ENCODE measurements at regions not wholly inside any gene's neighbourhood (a gene's known extent, or its start where the extent isn't known, plus 50 kb on each side); places are given as distances from the start of the nearest gene placed in this dataset.
"Not testable (repeated sequence)": the region's sequence is repeated elsewhere in the genome, so short reads cannot be mapped to it uniquely, and the experiment has no call there.

GRCh38 chr13:31385540-31385939 lies 185.8 kb downstream of the B3GLCT start:
- ATAC-seq (no peak), DNase-seq (no peak)
- intact Hi-C loops (cut with DNase I) = no loop called here

DNA sequence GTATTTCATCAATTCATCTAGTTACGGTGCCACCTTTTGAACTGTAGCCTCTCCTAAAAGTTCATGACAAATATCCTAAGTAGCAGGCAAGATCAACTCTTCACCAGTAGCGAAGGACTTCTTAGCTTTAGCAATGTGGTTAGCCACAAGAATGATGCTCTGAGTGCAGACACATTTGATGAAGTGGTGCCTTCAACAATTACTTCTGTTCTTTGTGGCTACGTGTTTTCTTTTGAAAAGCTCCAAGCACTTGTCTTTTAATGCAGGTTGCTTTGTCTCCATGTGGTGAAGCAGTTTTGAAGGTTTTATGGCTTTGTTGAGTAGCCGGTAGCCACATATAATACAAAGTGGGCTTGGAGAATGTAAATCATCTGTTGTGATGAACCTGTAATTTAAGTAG lies 194.7 kb downstream of the B3GLCT start:
- ATAC-seq (no peak), DNase-seq (no peak)
- intact Hi-C loops (cut with DNase I) = no loop called here

DNA sequence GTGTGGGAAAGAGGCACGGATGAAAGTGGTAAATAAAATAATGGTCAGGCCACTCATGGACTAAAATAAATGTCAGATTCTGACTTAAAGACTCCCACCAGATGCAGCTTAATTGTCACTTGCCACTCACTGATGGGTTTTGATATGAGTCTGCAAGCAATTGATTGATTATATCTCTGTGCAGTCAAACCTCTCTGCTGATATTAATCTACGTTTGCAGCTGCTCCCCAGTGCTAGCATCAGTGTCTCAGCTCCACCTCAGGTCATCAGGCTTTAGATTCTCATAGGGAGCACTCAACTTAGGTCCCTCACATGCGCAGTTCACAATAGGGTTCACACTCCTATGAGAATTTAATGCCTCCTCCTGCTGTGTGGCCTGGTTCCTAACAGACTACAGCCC lies 195.3 kb downstream of the B3GLCT start:
- DNase-seq (no peak), ATAC-seq (no peak)
- intact Hi-C loops (cut with DNase I) = no loop called here

- no peak for ATAC-seq
- intact Hi-C loops (cut with DNase I) = no loop called here
- DNase-seq = no peak
Observed at GRCh38 chr13:31399690-31400089, 199.9 kb downstream of the B3GLCT start.

- ATAC-seq; DNase-seq; intact Hi-C loops (cut with DNase I): not testable (repeated sequence)
Observed at GRCh38 chr13:31403711-31404110, 203.9 kb downstream of the B3GLCT start.

DNA sequence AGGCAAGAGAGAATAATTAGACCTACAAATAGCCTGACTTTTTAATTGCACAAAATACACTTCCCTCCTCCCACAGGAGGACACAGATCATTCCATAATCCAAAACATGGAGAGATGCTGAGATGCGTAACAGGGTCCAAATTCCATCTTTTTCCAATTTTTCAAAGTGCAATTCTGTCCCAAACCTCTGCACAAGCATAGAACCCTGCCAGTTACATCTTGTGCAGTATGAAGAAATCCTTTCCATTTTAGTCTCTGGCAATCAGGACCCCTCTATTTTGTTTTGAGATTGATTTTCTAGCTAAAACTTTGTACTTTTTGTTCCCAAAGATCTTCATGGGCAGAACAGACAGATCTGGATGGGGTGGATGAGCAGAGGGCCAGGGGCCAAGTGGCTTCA lies 209.2 kb downstream of the B3GLCT start:
- no peak for ATAC-seq
- no peak for DNase-seq
- intact Hi-C loops (cut with DNase I) = no loop called here

DNA sequence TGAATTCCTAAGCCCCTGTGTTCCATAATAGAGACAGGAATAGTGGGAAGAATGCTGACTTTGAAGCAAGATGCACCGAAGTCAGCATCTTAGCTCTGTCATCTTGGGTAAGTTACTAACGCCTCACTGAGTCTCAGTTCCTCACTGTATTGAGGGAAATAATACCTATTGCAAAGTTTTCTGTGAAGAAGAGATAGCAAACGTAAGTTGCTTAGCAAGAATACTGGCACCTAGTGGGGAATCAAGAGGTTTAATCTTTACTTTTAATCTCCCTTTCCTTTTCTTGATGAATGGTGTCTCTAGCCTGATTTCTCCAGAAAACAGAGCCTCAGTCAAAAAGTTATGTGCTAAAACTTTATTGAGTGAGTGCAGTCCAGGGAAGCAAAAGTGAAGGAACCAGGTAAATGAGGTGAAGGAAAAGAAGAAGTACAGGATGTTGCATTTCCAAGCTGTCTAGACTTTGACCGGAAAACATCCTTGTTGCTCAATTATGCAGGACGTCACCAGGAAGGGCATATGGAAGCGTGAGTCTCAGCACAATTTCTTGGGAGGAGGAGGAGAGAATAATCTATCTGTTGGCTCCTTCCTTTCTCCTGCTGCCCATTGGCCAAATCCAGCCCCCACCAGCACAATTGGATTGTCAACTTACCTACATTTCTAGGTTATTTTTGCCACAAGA lies 210.0 kb downstream of the B3GLCT start:
- no peak for DNase-seq
- no peak for ATAC-seq
- intact Hi-C loops (cut with DNase I) = no loop called here

DNA sequence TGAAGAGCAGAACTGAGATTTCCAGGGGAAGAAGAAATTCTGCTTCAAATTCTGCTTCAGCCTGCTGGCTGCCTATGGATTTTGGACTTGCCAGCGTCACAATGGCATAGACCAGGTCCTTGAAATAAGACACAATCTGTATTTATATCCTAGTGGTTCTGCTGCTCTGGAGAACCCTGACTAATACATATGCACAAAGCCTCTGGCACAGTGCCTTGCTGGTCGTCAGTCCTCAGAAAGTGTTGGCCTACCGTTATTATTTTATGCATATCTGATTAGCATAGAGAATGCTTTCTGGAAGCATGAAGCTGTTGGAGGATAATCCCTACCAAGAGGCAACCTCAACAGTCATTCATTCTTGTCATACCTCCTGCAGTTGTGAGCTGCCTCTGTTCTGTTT lies 213.7 kb downstream of the B3GLCT start:
- no peak for DNase-seq
- intact Hi-C loops (cut with DNase I) = no loop called here
- ATAC-seq = no peak

GRCh38 chr13:31416066-31416465 lies 216.3 kb downstream of the B3GLCT start:
- DNase-seq (no peak), ATAC-seq (no peak)
- intact Hi-C loops (cut with DNase I) = no loop called here

GRCh38 chr13:31418186-31418585 lies 218.4 kb downstream of the B3GLCT start:
- intact Hi-C loops (cut with DNase I) = no loop called here
- DNase-seq = no peak
- ATAC-seq = no peak

GRCh38 chr13:31421756-31422155 lies 222.0 kb downstream of the B3GLCT start:
- ATAC-seq = no peak
- DNase-seq = no peak
- intact Hi-C loops (cut with DNase I) = loop anchor here (1.0 to 10.0 kb wide), 3 partner anchors 185 to 244 kb away; no protein-coding TSS in a partner anchor

DNA sequence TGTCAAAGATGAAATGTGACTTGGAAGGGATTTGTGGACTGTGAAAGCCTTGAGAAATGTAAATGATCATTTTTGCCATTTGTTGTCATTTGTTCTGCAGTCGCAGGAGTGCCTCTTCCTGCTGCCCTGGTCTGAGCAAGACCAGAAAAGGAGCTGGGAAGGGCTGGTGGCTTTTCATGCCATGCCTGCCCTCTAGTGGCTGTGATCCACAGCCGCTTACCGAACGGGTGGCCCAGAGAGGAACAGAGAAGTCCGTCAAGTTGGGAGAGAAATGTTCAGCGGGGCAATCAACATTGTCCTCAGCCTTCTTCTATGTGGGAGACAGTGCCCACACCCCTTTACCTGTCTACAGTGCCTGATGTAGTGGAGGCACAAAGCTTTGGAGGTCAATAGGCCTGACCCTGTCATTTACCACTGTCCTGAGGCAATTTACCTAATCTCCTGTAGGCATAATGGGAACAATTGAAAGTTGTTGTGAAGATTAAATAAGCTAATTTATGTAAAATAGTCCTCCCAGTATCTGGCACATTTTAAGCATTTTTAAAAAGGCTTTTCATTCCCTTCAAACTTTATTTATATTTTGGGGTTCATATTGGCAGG lies 224.5 kb downstream of the B3GLCT start:
- peak; percentile 96 to 97 for ATAC-seq
- intact Hi-C loops (cut with DNase I) = loop anchor here (5.0 to 10.0 kb wide), 2 partner anchors 189 to 247 kb away; no protein-coding TSS in a partner anchor
- peak; percentile 78 for DNase-seq

DNA sequence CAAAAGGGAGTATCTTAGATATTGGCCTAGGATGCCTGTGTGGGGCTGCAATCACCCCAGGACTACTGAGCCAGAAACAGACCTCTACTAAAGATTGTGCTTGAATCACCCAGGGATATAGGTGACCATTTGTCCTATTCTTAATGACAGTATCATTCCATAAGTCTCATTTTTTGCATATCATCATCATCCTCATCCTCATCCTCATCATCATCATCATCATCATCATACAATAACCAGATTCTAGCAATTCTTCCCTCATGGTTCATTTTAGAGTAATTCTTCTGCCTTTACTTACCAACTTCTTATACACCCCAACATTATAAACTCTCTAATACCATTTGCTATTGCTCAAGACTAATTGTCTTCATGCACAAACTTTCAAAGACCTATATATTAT lies 226.6 kb downstream of the B3GLCT start:
- no peak for ATAC-seq
- no peak for DNase-seq
- intact Hi-C loops (cut with DNase I) = loop anchor here in 1 of 2 donors (10.0 kb wide), 1 partner anchor 192 kb away; no protein-coding TSS in a partner anchor

GRCh38 chr13:31427151-31428100 lies 227.7 kb downstream of the B3GLCT start:
- intact Hi-C loops (cut with DNase I) = loop anchor here in 1 of 2 donors (10.0 kb wide), 1 partner anchor 193 kb away; no protein-coding TSS in a partner anchor
- DNase-seq (no peak), ATAC-seq (no peak)

DNA sequence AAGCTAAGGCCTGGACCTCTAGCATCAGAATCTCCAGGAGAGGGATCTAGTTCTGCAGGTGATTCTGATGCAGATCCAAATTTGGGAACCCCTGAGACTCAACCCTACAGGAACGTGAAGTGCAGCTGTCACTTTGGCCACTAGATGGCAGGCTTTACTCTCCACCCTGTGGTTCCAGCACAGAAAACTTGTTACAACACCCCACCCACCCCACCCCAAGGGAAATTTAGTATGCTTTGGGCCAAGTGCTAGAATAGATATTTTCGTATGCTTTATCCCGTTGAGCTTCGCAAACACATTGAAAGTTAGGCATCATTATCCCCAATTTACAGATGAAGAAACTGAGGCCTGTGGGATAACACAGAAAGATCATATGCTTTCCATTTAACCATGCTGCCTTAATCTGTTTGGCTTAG lies 232.0 kb downstream of the B3GLCT start:
- intact Hi-C loops (cut with DNase I) = loop anchor here (5.0 to 10.0 kb wide), 3 partner anchors 311 to 366 kb away; no protein-coding TSS in a partner anchor
- peak; percentile 47 to 61 for ATAC-seq
- DNase-seq = peak; percentile 48

GRCh38 chr13:31433207-31433606 lies 233.4 kb downstream of the B3GLCT start:
- no peak for DNase-seq
- ATAC-seq = no peak
- intact Hi-C loops (cut with DNase I) = loop anchor here (5.0 to 10.0 kb wide), 3 partner anchors 309 to 364 kb away; no protein-coding TSS in a partner anchor

DNA sequence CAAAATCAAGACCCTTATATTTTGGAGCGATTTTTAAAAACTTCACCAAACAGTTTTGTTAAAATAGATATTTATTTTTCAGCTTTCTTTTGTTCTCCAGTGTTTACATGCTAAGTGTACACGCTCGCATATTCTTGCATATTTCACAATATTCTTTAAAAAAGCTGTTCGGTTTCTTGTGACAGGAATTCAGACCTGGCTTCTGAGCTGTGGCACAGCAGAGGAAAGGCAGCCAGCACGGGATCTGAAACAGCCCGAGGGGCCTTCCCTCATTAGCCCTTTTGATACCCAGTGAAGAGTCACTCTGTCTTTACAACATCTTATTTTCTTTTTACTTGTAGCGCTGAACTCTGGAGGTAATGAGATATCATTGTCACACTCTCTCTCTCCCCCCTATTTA lies 234.0 kb downstream of the B3GLCT start:
- DNase-seq = no peak

DNA sequence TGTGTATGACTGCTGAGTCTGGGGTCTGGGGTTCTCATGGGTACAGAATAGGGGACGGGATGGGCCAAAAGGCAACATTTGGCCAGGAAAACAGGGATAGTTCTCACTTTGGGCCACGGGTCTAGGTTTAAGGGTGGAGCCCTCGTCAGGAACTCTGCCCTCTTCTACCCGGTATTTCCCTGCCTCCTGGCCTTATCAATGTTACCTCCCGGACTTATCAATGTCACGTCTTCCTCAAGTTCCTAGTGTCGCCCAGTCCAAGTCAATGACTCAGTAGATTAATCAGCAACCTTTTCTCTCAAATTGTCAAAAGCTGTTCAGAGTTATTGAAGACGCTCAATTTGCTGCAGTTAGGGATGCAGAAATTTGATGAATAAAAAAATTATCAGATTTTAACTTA lies 234.8 kb downstream of the B3GLCT start:
- ATAC-seq (no peak), DNase-seq (no peak)
- intact Hi-C loops (cut with DNase I) = loop anchor here (5.0 to 10.0 kb wide), 3 partner anchors 308 to 363 kb away; no protein-coding TSS in a partner anchor

More for the DNA sequence above, 234.0 kb downstream of the B3GLCT start:
- ATAC-seq = no peak
- intact Hi-C loops (cut with DNase I) = loop anchor here (5.0 to 10.0 kb wide), 3 partner anchors 309 to 364 kb away; no protein-coding TSS in a partner anchor

GRCh38 chr13:31435536-31435935 lies 235.8 kb downstream of the B3GLCT start:
- ATAC-seq (no peak), DNase-seq (no peak)
- intact Hi-C loops (cut with DNase I) = loop anchor here in 1 of 2 donors (10.0 kb wide), 1 partner anchor 309 kb away; no protein-coding TSS in a partner anchor

Data from left cardiac atrium (tissue), 4 donors.